Mesenchymal stem cell (in vitro differentiated cells and primary cell): ENCODE measurements at regions not wholly inside any gene's neighbourhood (a gene's known extent, or its start where the extent isn't known, plus 50 kb on each side); places are given as distances from the start of the nearest gene placed in this dataset.

Source experiments
- DNase-seq: peaks from one replicate; pipeline ENCODE4 v3.0.0-alpha.2; 2013
- H2AFZ ChIP-seq: one replicate; pipeline ENCODE4 v1.6.1; 2013; ENCODE audit warnings: low read depth, mild to moderate bottlenecking, control low read depth, inconsistent platforms, low read length, moderate library complexity
- H2AK5ac ChIP-seq: 2 replicates; pipeline ENCODE4 v1.6.1; 2013; ENCODE audit warnings: low read length, moderate library complexity, mild to moderate bottlenecking, inconsistent platforms; ENCODE audit not compliant: severe bottlenecking
- H2BK120ac ChIP-seq: one replicate; pipeline ENCODE4 v1.6.1; 2013; ENCODE audit warnings: low read depth, mild to moderate bottlenecking, inconsistent platforms, low read length, moderate library complexity
- H2BK12ac ChIP-seq, 2 experiments: one replicate each; pipeline ENCODE4 v1.6.1; 2013; ENCODE audit warnings: inconsistent platforms in 2 of 2, low read length in 2 of 2, mild to moderate bottlenecking in 2 of 2, moderate library complexity in 2 of 2, control low read depth in 1 of 2
- H2BK15ac ChIP-seq: one replicate; pipeline ENCODE4 v1.6.1; 2013; ENCODE audit warnings: mild to moderate bottlenecking, low read depth, inconsistent platforms; ENCODE audit not compliant: poor library complexity, severe bottlenecking
- H2BK5ac ChIP-seq: 2 replicates; pipeline ENCODE4 v1.6.1; 2013; ENCODE audit warnings: low read depth, mild to moderate bottlenecking, low read length, control low read depth, inconsistent platforms; ENCODE audit not compliant: poor library complexity, severe bottlenecking
- H3K14ac ChIP-seq, 2 experiments: one replicate each; pipeline ENCODE4 v1.6.1; 2013; ENCODE audit warnings: inconsistent platforms in 2 of 2, low read length in 2 of 2, control low read depth in 1 of 2, mild to moderate bottlenecking in 1 of 2, moderate library complexity in 1 of 2
- H3K18ac ChIP-seq, 2 experiments: one replicate each; pipeline ENCODE4 v1.6.1; 2013; ENCODE audit warnings: inconsistent platforms in 2 of 2, low read length in 2 of 2, control low read depth in 1 of 2, low read depth in 1 of 2, mild to moderate bottlenecking in 1 of 2
- H3K23ac ChIP-seq, 2 experiments: one replicate each; pipeline ENCODE4 v1.6.1; 2013; ENCODE audit warnings: inconsistent platforms in 2 of 2, low read length in 2 of 2, mild to moderate bottlenecking in 2 of 2, moderate library complexity in 2 of 2, control low read depth in 1 of 2
- H3K27ac ChIP-seq: 2 replicates; pipeline ENCODE4 v1.5.1; 2013; ENCODE audit warnings: mild to moderate bottlenecking, moderate library complexity, low read length, control low read depth, inconsistent platforms; ENCODE audit not compliant: poor library complexity, severe bottlenecking
- H3K27me3 ChIP-seq, 2 experiments: 2 replicates each; pipeline versions ENCODE4 v1.6.1 to v1.7.0; 2013; ENCODE audit warnings: low read length in 2 of 2, mild to moderate bottlenecking in 2 of 2, moderate library complexity in 2 of 2, control low read depth in 1 of 2, inconsistent platforms in 1 of 2; ENCODE audit not compliant: control insufficient read depth in 1 of 2, insufficient read depth in 1 of 2
- H3K36me3 ChIP-seq, 2 experiments: 2 replicates each; pipeline versions ENCODE4 v1.6.1 to v1.7.0; 2013; ENCODE audit warnings: low read length in 2 of 2, control low read depth in 1 of 2, inconsistent platforms in 1 of 2, low read depth in 1 of 2, mild to moderate bottlenecking in 1 of 2; ENCODE audit not compliant: insufficient read depth in 2 of 2, control insufficient read depth in 1 of 2
- H3K4ac ChIP-seq, 2 experiments: one replicate each; pipeline ENCODE4 v1.6.1; 2013; ENCODE audit warnings: inconsistent platforms in 2 of 2, low read length in 2 of 2, mild to moderate bottlenecking in 2 of 2, moderate library complexity in 2 of 2, control low read depth in 1 of 2, low read depth in 1 of 2
- H3K4me1 ChIP-seq: 2 replicates; pipeline ENCODE4 v1.6.1; 2013; ENCODE audit warnings: low read depth, low read length, control low read depth; ENCODE audit not compliant: control insufficient read depth, insufficient read depth
- H3K4me2 ChIP-seq: 2 replicates; pipeline ENCODE4 v1.6.1; 2013; ENCODE audit warnings: low read length, mild to moderate bottlenecking, inconsistent platforms; ENCODE audit not compliant: poor library complexity, severe bottlenecking
- H3K4me3 ChIP-seq, 2 experiments: 2 replicates each; pipeline versions ENCODE4 v1.5.1 to v1.7.0; 2013; ENCODE audit warnings: low read length in 2 of 2, mild to moderate bottlenecking in 2 of 2, control low read depth in 1 of 2, low read depth in 1 of 2; ENCODE audit not compliant: insufficient read depth in 1 of 2
- H3K79me1 ChIP-seq: replicated peaks from 2 replicates; pipeline ENCODE4 v1.6.1; 2013; ENCODE audit warnings: mild to moderate bottlenecking, control low read depth, low read length, inconsistent platforms; ENCODE audit not compliant: poor library complexity, severe bottlenecking
- H3K9ac ChIP-seq: 2 replicates; pipeline ENCODE4 v1.7.0; 2013; ENCODE audit warnings: mild to moderate bottlenecking, low read length, moderate library complexity
- H3K9me3 ChIP-seq: 2 replicates; pipeline ENCODE4 v1.7.0; 2013; ENCODE audit warnings: mild to moderate bottlenecking, low read length; ENCODE audit not compliant: control insufficient read depth
- H4K8ac ChIP-seq: one replicate; pipeline ENCODE4 v1.6.1; 2013; ENCODE audit warnings: inconsistent platforms, mild to moderate bottlenecking, low read length, moderate library complexity
- H4K91ac ChIP-seq: one replicate; pipeline ENCODE4 v1.6.1; 2013; ENCODE audit warnings: mild to moderate bottlenecking, low read length, inconsistent platforms
- WGBS: methylation state at CpG from one replicate; pipeline ENCODE4 v1.1.7; 2013; ENCODE audit warnings: mixed read lengths; 5-methylcytosine and 5-hydroxymethylcytosine counted together

- no peak overlapping the region for H3K18ac ChIP-seq
- no peak overlapping the region for H3K27ac ChIP-seq
- H2AK5ac ChIP-seq: no peak overlapping the region
- no peak overlapping the region for H2BK5ac ChIP-seq
- no peaks in the 10 kb centered on the region for H3K79me1 ChIP-seq
- H2BK120ac ChIP-seq: no peak overlapping the region
- no peak overlapping the region for H2BK12ac ChIP-seq
- H3K14ac ChIP-seq: no peak overlapping the region
- no peak overlapping the region for H3K4me2 ChIP-seq
- H4K91ac ChIP-seq: no peak overlapping the region
- no peak overlapping the region for H3K4ac ChIP-seq
- H2AFZ ChIP-seq: no peak overlapping the region
- no peak overlapping the region for H2BK15ac ChIP-seq
- H3K4me1 ChIP-seq: no peaks in the 10 kb centered on the region
- no peak overlapping the region for H3K4me3 ChIP-seq
- H3K36me3 ChIP-seq: no peaks in the 10 kb centered on the region
- no peaks in the 10 kb centered on the region for H3K9me3 ChIP-seq
- no peak overlapping the region for H3K9ac ChIP-seq
- H4K8ac ChIP-seq: no peak overlapping the region
- no peak overlapping the region for H3K23ac ChIP-seq
- DNase-seq: peak; percentile 61
- H3K27me3 ChIP-seq: no peaks in the 10 kb centered on the region
- 47% methylated on average over 3 of the region's 4 CpGs for WGBS
These were observed 144.5 kb upstream of the NUDT12 start for GRCh38 chr5:103706939-103707682.

- Histone ChIP-seq H3K4me2 (no peak overlapping the region), H3K4me1 (no peaks in the 10 kb centered on the region), H3K4ac (no peak overlapping the region), H3K14ac (no peak overlapping the region), H3K4me3 (no peak overlapping the region), H3K27ac (no peak overlapping the region), H2BK120ac (no peak overlapping the region), H3K36me3 (no peaks in the 10 kb centered on the region), H3K9me3 (no peaks in the 10 kb centered on the region), H2AFZ (no peak overlapping the region), H4K8ac (no peak overlapping the region), H4K91ac (no peak overlapping the region), H3K9ac (no peak overlapping the region), H2BK15ac (no peak overlapping the region), H2BK5ac (no peak overlapping the region), H3K23ac (no peak overlapping the region), H3K27me3 (no peaks in the 10 kb centered on the region), H3K18ac (no peak overlapping the region), H2BK12ac (no peak overlapping the region), H3K79me1 (no peaks in the 10 kb centered on the region), H2AK5ac (no peak overlapping the region)
- 74% methylated on average over 3 of the region's 3 CpGs for WGBS
- no peak for DNase-seq
These were observed 141.0 kb upstream of the NUDT12 start for GRCh38 chr5:103703617-103704016.

- Histone ChIP-seq H3K27ac (no peak overlapping the region), H2BK120ac (no peak overlapping the region), H3K14ac (no peak overlapping the region), H3K9ac (no peak overlapping the region), H3K23ac (no peak overlapping the region), H2AK5ac (no peak overlapping the region), H3K4ac (no peak overlapping the region), H2AFZ (no peak overlapping the region), H3K36me3 (no peaks in the 10 kb centered on the region), H3K27me3 (peaks cover 0 to 4% of the 10 kb centered on the region in 2 experiments), H3K9me3 (no peaks in the 10 kb centered on the region), H4K91ac (no peak overlapping the region), H2BK15ac (no peak overlapping the region), H4K8ac (no peak overlapping the region), H3K79me1 (no peaks in the 10 kb centered on the region), H3K4me2 (no peak overlapping the region), H3K4me1 (no peaks in the 10 kb centered on the region), H3K18ac (no peak overlapping the region), H2BK5ac (no peak overlapping the region), H2BK12ac (no peak overlapping the region), H3K4me3 (no peak overlapping the region)
- 60% methylated on average over 2 of the region's 2 CpGs for WGBS
- no peak for DNase-seq
These were observed 130.9 kb upstream of the NUDT12 start for GRCh38 chr5:103693517-103693916.

DNA sequence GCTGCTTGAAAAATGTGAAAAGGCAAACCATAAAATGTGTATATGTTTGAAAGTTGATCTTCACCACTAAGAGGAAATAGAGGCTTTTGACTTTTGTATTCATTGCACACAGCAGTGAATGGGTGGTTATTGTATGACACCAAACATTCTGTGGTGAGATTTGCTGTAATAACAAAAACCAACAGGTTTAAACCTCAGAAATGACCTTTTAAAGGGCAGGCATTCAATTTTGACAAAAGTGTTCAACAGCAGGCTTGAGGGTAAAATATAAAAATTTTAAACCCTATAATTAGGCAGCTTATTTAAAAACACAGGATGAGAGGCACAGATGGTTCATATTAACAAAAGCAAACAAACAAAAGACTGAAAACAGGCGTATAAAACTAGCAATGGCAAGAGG, 128.1 kb upstream of the NUDT12 start:
- H2BK120ac ChIP-seq: no peak overlapping the region
- H3K9me3 ChIP-seq: no peaks in the 10 kb centered on the region
- no peaks in the 10 kb centered on the region for H3K79me1 ChIP-seq
- no peak overlapping the region for H4K8ac ChIP-seq
- peaks cover 0 to 4% of the 10 kb centered on the region in 2 experiments for H3K27me3 ChIP-seq
- no peak overlapping the region for H4K91ac ChIP-seq
- no peak overlapping the region for H3K9ac ChIP-seq
- no peak overlapping the region for H2AFZ ChIP-seq
- no peak overlapping the region for H3K4ac ChIP-seq
- no peak overlapping the region for H2BK5ac ChIP-seq
- H2BK15ac ChIP-seq: no peak overlapping the region
- no peak overlapping the region for H2BK12ac ChIP-seq
- H3K4me3 ChIP-seq: no peak overlapping the region
- H3K23ac ChIP-seq: no peak overlapping the region
- WGBS: no CpG with 5 or more reads among the region's 1 CpG
- H3K36me3 ChIP-seq: no peaks in the 10 kb centered on the region
- no peak overlapping the region for H3K4me2 ChIP-seq
- H3K4me1 ChIP-seq: no peaks in the 10 kb centered on the region
- H2AK5ac ChIP-seq: no peak overlapping the region
- H3K27ac ChIP-seq: no peak overlapping the region
- DNase-seq: no peak
- H3K18ac ChIP-seq: no peak overlapping the region
- no peak overlapping the region for H3K14ac ChIP-seq
